NCI-H510A (cell line): ENCODE measurements at regions not wholly inside any gene's neighbourhood (a gene's known extent, or its start where the extent isn't known, plus 50 kb on each side); places are given as distances from the start of the nearest gene placed in this dataset.

Experiments
- DNase-seq: peaks from one replicate; lab custom pipeline; 2025; lab: John Stamatoyannopoulos, UW

DNA sequence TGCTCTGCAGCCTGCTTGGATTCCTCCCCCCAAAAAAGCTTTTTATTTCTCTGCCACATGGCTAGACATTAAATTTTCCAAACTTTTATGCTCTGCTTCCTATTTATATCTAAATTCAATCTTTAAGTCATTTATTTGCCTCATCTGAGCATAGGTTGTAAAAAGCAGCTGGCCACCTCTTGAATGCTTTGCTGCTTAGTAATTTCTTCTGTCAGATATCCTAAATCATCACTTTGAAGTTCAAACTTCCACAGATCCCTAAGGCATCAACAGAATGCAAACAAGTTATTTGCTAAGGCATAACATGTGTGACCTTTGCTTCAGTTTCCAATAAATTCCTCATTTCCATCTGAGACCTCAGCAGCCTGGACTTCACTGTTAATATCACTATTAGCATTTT lies 209.6 kb downstream of the FSCB start:
- DNase-seq = no peak

GRCh38 chr14:44291366-44291915 lies 215.6 kb downstream of the FSCB start:
- DNase-seq = no peak

GRCh38 chr14:44287858-44288257 lies 219.2 kb downstream of the FSCB start:
- DNase-seq = no peak

DNA sequence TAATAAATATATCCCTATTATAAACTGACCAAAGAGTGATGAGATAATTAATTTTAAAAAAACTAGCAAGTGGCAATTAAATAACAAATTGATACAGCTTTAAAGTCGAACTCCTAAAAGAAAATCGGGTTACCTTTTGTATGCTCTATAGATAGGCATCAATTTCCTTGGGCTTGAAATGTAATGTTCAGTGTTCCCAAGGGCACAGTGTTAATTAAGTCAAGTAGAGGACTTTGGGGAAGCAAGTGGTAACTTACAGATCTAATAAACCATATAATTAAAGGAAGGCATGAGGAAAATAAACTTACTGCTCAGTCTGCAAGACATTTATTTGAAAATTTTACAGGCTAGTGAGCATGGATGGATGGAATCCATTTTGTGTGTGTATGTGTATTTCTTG lies 220.9 kb downstream of the FSCB start:
- no peak for DNase-seq

GRCh38 chr14:44283836-44284235 lies 223.2 kb downstream of the FSCB start:
- DNase-seq = no peak

DNA sequence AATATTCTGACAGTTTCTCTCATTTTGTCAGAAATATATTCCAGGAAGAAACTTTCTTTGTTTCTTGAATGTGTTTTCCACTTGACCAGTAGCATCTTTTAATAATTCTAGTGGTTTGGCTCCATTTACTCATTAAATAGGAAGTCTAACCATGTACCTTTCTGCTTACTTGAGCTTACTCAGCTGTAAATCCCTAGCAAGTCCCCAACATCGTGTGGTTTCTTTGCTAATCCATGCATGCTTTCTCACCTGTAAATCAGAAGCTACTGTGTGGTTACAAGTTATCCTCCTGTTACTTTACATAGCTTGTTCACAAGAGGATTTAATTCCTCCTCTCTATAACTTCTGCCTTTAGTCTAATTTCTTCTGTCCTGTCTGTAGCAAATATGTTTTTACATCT lies 227.7 kb downstream of the FSCB start:
- DNase-seq = no peak

- no peak for DNase-seq
Observed at GRCh38 chr14:44271637-44272036, 235.4 kb downstream of the FSCB start.

DNA sequence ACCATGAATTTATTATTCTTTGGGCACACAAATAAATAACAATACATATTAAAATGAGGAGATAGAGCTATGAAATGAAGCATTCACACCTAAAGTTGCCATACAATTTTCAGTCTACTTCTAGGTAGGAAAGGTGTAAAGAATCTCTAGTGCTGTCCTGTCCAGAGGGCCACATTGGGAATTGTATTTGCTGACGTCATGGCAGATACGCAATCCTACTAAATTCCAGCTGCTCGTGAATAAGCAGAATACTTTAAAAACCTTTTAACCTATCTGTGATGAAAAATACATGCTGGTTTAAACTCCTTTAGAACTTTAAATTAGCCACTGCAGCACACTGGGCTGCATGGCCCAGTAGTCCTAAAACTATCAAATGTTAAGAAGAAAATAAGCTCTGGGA lies 236.1 kb downstream of the FSCB start:
- DNase-seq = no peak

DNA sequence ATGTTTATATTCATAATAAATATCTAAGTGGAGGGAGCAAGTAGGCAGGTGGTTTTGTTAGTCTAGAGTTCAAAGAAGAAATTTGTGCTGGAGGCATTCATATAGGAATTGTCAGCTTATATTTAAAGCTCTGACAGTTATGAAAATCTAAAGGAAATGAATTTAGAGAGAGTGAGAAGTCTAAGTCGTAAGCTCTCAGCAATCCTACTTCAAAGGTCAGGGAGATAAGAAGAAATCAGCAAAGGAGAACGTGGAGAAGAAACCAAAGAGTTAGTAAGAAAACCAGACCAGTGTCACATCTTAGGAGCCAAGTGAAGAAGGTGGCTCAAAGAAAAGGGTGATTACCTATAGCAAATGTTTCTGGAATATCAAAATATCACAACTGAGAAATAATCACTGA lies 241.8 kb downstream of the FSCB start:
- no peak for DNase-seq

GRCh38 chr14:44215660-44216059 lies 291.4 kb downstream of the FSCB start:
- no peak for DNase-seq

DNA sequence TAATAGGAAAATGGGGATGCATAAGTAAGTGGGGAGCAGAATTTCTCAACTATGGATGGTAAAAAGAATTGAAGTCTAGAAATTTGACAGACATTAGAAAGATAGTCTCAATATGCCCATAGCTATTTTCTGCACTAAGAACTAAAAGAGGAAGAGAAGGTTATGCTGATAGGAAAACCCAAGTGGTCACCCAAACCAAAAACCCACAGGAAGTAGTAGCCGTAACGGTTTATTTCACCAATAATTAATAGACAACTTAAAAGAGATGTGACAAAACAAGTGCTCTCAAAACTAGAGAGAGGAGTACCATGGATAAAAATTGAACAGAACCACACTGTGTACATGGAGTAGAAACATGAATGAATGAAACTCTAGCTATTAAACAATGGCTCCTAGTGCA lies 295.4 kb downstream of the FSCB start:
- no peak for DNase-seq

GRCh38 chr14:44204061-44204835 lies 302.8 kb downstream of the FSCB start:
- DNase-seq = no peak

GRCh38 chr14:44180975-44181374 lies 326.1 kb downstream of the FSCB start:
- no peak for DNase-seq

- DNase-seq = no peak
Observed at GRCh38 chr14:44170556-44170955, 336.5 kb downstream of the FSCB start.

DNA sequence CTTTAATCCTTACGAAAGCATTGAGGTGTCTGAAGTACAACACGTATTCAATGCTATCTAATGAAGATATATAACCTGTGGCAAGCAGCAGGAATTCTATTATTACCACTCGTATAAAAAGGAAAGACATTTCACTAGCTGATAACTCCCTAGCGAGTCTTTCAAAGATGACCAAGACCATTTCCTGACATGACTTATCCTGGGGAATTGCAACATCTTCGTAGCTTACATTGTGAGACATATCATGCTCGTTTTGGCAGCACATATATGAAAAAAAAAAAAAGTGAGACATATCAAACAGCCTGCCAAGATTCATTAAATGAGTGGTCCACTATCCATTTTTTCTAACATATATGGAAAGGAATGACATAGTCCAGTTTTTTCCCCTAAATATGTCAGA lies 337.0 kb downstream of the FSCB start:
- DNase-seq = no peak

GRCh38 chr14:44168566-44168965 lies 338.5 kb downstream of the FSCB start:
- no peak for DNase-seq

- DNase-seq = no peak
Observed at GRCh38 chr14:44166611-44167010, 340.5 kb downstream of the FSCB start.

DNA sequence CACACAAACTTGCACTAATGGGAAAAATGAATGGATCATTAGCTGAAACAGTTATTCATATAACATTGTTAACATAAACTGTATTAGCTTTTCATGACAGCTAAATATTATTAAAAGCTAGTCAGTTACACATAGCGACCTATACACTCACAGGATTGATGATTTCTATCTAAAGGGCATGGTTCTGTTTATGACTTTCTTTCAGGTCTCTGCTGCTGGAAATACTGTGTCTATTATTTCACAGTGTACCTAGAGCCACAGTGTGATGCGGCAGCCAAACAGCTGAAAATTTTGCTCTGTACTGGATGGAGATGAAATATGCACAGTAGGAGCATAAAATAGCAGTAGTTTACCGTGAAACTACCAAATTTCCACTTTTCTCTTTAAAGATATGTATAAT lies 341.1 kb downstream of the FSCB start:
- no peak for DNase-seq

DNA sequence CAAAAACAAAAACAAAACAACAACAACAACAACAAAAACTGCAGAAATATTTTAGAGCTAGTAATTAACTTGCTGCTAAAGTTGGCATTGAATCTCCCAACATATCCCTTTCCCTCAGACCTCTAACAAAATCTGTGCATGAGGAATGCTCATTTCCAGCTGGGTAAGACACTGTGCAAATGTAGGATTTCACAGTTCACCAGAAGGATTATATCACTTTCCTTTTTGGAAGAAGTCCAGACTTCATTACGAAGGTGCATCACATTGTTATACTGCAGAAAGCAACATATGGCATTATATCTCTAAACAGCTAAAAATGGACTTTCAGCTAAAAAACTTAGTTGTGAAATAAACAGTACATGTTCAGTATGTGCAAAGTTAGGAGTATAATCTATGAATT lies 341.8 kb downstream of the FSCB start:
- DNase-seq = no peak

DNA sequence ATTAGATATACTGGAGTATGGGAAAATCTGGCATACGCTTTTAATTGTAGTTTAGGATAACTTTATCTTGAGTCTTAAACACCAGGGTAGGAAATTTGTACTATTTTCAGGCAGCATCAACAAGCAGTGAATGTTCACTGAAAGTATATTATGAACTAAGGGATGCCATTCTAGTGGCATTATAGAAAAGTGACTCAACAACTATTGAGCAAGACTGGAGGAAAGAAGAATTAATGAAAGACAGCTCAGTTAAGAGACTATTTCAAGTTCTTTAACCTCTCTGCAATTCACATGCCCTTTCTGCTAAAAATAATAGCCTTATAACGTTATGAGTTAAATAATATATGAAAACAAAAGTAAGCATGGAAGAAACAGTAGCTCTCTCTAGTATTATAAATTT lies 343.1 kb downstream of the FSCB start:
- DNase-seq = no peak

DNA sequence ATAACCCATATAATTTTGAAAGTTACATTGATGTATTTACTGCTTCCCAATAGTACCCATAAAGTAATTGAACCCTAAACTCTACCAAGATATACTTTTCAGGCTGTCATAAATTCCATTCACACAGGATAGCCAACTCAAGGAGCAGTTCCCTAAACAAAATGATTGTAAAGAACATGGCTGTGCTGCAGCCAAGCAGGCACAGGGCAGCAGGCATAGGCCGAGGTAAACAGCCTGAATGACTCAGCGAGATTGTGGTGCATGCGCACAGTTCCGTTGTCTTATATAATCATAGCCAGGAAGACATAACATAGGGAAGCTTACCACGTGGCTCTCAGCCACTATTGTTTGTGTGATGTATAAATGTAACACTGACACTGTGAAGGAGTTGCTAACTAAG lies 344.9 kb downstream of the FSCB start:
- DNase-seq = no peak

- DNase-seq = no peak
Observed at GRCh38 chr14:44154874-44155273, 352.2 kb downstream of the FSCB start.

- no peak for DNase-seq
Observed at GRCh38 chr14:44154446-44154845, 352.6 kb downstream of the FSCB start.

- no peak for DNase-seq
Observed at GRCh38 chr14:44151130-44151820, 355.8 kb downstream of the FSCB start.
